ENCODE measurements at regions not wholly inside any gene's neighbourhood (a gene's known extent, or its start where the extent isn't known, plus 50 kb on each side); places are given as distances from the start of the nearest gene placed in this dataset.

- H3K9me3 Mint-ChIP-seq, result peaks cover 4% of the 10 kb centered on the region
- no peaks in the 10 kb centered on the region for H3K27me3 Mint-ChIP-seq
- H3K4me1 ChIP-seq (ENCODE audit: insufficient read depth, low read length), result peaks cover 21% of the 10 kb centered on the region
- DNase-seq, result no peak
- H3K36me3 ChIP-seq (ENCODE audit: insufficient read depth, low read length), result no peaks in the 10 kb centered on the region
- H3K4me3 Mint-ChIP-seq, result no peak overlapping the region
- ChIA-PET CTCF (interaction anchor here (0.7 kb wide), 1 partner anchor 152 kb away, joined by 3 read pairs; no protein-coding TSS in a partner anchor), POLR2A (no interaction called here)
- no peaks in the 10 kb centered on the region for H3K9me3 ChIP-seq (ENCODE audit: control insufficient read depth in 1 of 2, insufficient read depth in 1 of 2, low read length in 2 of 2)
- TF ChIP-seq CTCF (IDR thresholded peaks at IDR 0.05), result no peak
- peaks cover 28% of the 10 kb centered on the region for H3K4me1 Mint-ChIP-seq (ENCODE audit: low read depth)
- H3K27ac Mint-ChIP-seq, result no peak overlapping the region
- intact Hi-C loops (cut with DNase I, micrococcal nuclease), result no loop called here
- no peak overlapping the region for H3K27ac ChIP-seq (ENCODE audit: low read depth in 1 of 2, low read length in 2 of 2)
- no peaks in the 10 kb centered on the region for H3K36me3 Mint-ChIP-seq (ENCODE audit: low read depth)
- H3K4me3 ChIP-seq (ENCODE audit: low read length), result no peak overlapping the region
- no peaks in the 10 kb centered on the region for H3K27me3 ChIP-seq (ENCODE audit: control insufficient read depth in 1 of 2, insufficient read depth in 2 of 2, low read length in 2 of 2)
- no peak for ATAC-seq (ENCODE audit: poor library complexity)
These were observed 469.9 kb downstream of the COG6 start for GRCh38 chr13:40125336-40125735.

- no peaks in the 10 kb centered on the region for H3K36me3 Mint-ChIP-seq (ENCODE audit: low read depth)
- H3K27ac Mint-ChIP-seq, result no peak overlapping the region
- DNase-seq (no peak), ATAC-seq (ENCODE audit: poor library complexity) (no peak)
- Histone ChIP-seq H3K4me3 (ENCODE audit: low read length) (no peak overlapping the region), H3K4me1 (ENCODE audit: insufficient read depth, low read length) (peaks cover 21% of the 10 kb centered on the region), H3K9me3 (ENCODE audit: control insufficient read depth in 1 of 2, insufficient read depth in 1 of 2, low read length in 2 of 2) (no peaks in the 10 kb centered on the region), H3K27me3 (ENCODE audit: control insufficient read depth in 1 of 2, insufficient read depth in 2 of 2, low read length in 2 of 2) (no peaks in the 10 kb centered on the region), H3K36me3 (ENCODE audit: insufficient read depth, low read length) (no peaks in the 10 kb centered on the region), H3K27ac (ENCODE audit: low read depth in 1 of 2, low read length in 2 of 2) (no peak overlapping the region)
- POLR2A ChIA-PET, result interaction anchor here (0.8 kb wide), 1 partner anchor 30 kb away, joined by 3 read pairs; no protein-coding TSS in a partner anchor
- intact Hi-C loops (cut with DNase I, micrococcal nuclease), result no loop called here
- CTCF ChIA-PET, result no interaction called here
- H3K9me3 Mint-ChIP-seq, result peaks cover 4% of the 10 kb centered on the region
- H3K4me3 Mint-ChIP-seq, result peak overlapping the region; percentile 27
- no peak for TF ChIP-seq CTCF (IDR thresholded peaks at IDR 0.05)
- H3K27me3 Mint-ChIP-seq, result no peaks in the 10 kb centered on the region
- H3K4me1 Mint-ChIP-seq (ENCODE audit: low read depth), result peaks cover 28% of the 10 kb centered on the region
These were observed 471.0 kb downstream of the COG6 start for GRCh38 chr13:40126306-40127085.

GRCh38 chr13:40127476-40127875, 472.0 kb downstream of the COG6 start:
- Histone ChIP-seq H3K4me3 (ENCODE audit: low read length) (no peak overlapping the region), H3K4me1 (ENCODE audit: insufficient read depth, low read length) (peaks cover 21% of the 10 kb centered on the region), H3K36me3 (ENCODE audit: insufficient read depth, low read length) (no peaks in the 10 kb centered on the region), H3K9me3 (ENCODE audit: control insufficient read depth in 1 of 2, insufficient read depth in 1 of 2, low read length in 2 of 2) (no peaks in the 10 kb centered on the region), H3K27ac (ENCODE audit: low read depth in 1 of 2, low read length in 2 of 2) (no peak overlapping the region), H3K27me3 (ENCODE audit: control insufficient read depth in 1 of 2, insufficient read depth in 2 of 2, low read length in 2 of 2) (no peaks in the 10 kb centered on the region)
- H3K4me3 Mint-ChIP-seq, result no peak overlapping the region
- ATAC-seq (ENCODE audit: poor library complexity), result no peak
- TF ChIP-seq CTCF (IDR thresholded peaks at IDR 0.05), result no peak
- H3K27me3 Mint-ChIP-seq, result no peaks in the 10 kb centered on the region
- peaks cover 28% of the 10 kb centered on the region for H3K4me1 Mint-ChIP-seq (ENCODE audit: low read depth)
- no peak overlapping the region for H3K27ac Mint-ChIP-seq
- intact Hi-C loops (cut with DNase I, micrococcal nuclease), result no loop called here
- DNase-seq, result no peak
- no peaks in the 10 kb centered on the region for H3K36me3 Mint-ChIP-seq (ENCODE audit: low read depth)
- H3K9me3 Mint-ChIP-seq, result peaks cover 4% of the 10 kb centered on the region
- POLR2A ChIA-PET, result interaction anchor here (1.0 kb wide), 1 partner anchor 59 kb away, joined by 3 read pairs; no protein-coding TSS in a partner anchor
- CTCF ChIA-PET, result no interaction called here
